HUES48 (cell line): ENCODE measurements at regions not wholly inside any gene's neighbourhood (a gene's known extent, or its start where the extent isn't known, plus 50 kb on each side); places are given as distances from the start of the nearest gene placed in this dataset.

Experiments
- H3K27ac ChIP-seq: one replicate; pipeline ENCODE4 v1.7.0; 2013; ENCODE audit warnings: low read depth, low read length, inconsistent platforms
- H3K27me3 ChIP-seq: 2 replicates; pipeline ENCODE4 v1.6.1; 2013; ENCODE audit warnings: mild to moderate bottlenecking, low read length; ENCODE audit not compliant: control insufficient read depth, insufficient read depth
- H3K36me3 ChIP-seq: 2 replicates; pipeline ENCODE4 v1.6.1; 2013; ENCODE audit warnings: low read length; ENCODE audit not compliant: control insufficient read depth, insufficient read depth
- H3K4me1 ChIP-seq: 2 replicates; pipeline ENCODE4 v1.6.1; 2013; ENCODE audit warnings: mild to moderate bottlenecking, low read length; ENCODE audit not compliant: control insufficient read depth, insufficient read depth
- H3K4me3 ChIP-seq: 2 replicates; pipeline ENCODE4 v1.5.1; 2013; ENCODE audit warnings: mild to moderate bottlenecking, low read depth, low read length
- H3K9ac ChIP-seq: 2 replicates; pipeline ENCODE4 v1.6.1; 2013; ENCODE audit warnings: mild to moderate bottlenecking, low read depth, low read length, moderate library complexity
- H3K9me3 ChIP-seq: 2 replicates; pipeline ENCODE4 v1.6.1; 2013; ENCODE audit warnings: low read length; ENCODE audit not compliant: control insufficient read depth, insufficient read depth

DNA sequence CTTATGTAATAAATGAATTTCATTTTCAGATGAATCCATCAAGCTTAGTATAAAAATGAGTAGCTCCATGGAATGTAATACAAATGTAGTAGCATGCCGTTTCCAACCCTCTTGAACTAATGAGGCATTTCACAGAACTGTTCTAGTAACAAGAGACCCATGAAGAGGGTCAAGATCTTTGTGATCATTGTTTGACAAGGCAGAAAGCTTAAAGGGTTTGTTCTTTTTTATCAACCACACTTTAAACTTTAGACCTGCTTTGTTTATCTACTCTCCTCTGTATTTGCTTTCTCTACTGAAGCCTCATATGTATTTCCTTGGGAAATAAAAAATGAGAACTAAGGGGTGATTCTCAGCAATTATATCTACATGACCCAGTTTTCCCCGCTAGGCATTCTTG is 513.9 kb downstream of the ARAP2 start:
- H3K27me3 ChIP-seq = no peaks in the 10 kb centered on the region
- H3K4me1 ChIP-seq = no peaks in the 10 kb centered on the region
- no peaks in the 10 kb centered on the region for H3K36me3 ChIP-seq
- H3K4me3 ChIP-seq = no peak overlapping the region
- no peak overlapping the region for H3K27ac ChIP-seq
- H3K9ac ChIP-seq = no peak overlapping the region
- no peaks in the 10 kb centered on the region for H3K9me3 ChIP-seq

GRCh38 chr4:35734381-35735098 is 509.8 kb downstream of the ARAP2 start:
- H3K4me1 ChIP-seq = no peaks in the 10 kb centered on the region
- H3K27ac ChIP-seq = no peak overlapping the region
- no peaks in the 10 kb centered on the region for H3K27me3 ChIP-seq
- no peak overlapping the region for H3K4me3 ChIP-seq
- no peaks in the 10 kb centered on the region for H3K9me3 ChIP-seq
- H3K9ac ChIP-seq = no peak overlapping the region
- H3K36me3 ChIP-seq = no peaks in the 10 kb centered on the region

DNA sequence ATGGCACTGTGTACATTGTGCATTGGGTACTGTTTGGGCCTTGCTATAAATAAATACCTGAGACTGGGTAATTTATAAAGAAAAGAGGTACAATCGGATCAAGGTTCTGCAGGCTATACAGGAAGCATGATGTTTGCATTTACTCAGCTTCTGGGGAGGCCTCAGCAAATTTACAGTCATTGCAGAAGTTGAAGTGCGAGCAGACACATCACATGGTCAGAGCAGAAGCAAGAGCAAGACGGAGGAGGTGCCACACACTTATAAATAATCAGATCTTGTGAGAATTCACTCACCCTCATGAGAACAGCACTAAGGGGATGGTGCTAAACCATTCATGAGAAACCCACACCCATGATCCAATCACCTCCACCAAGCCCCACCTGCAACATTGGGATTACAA is 505.0 kb downstream of the ARAP2 start:
- Histone ChIP-seq H3K27me3 (no peaks in the 10 kb centered on the region), H3K36me3 (no peaks in the 10 kb centered on the region), H3K4me1 (no peaks in the 10 kb centered on the region), H3K9ac (no peak overlapping the region), H3K9me3 (no peaks in the 10 kb centered on the region), H3K27ac (no peak overlapping the region), H3K4me3 (no peak overlapping the region)

GRCh38 chr4:35754047-35754446 is 490.3 kb downstream of the ARAP2 start:
- no peaks in the 10 kb centered on the region for H3K4me1 ChIP-seq
- H3K36me3 ChIP-seq = no peaks in the 10 kb centered on the region
- no peak overlapping the region for H3K4me3 ChIP-seq
- H3K9ac ChIP-seq = no peak overlapping the region
- no peak overlapping the region for H3K27ac ChIP-seq
- no peaks in the 10 kb centered on the region for H3K27me3 ChIP-seq
- no peaks in the 10 kb centered on the region for H3K9me3 ChIP-seq

DNA sequence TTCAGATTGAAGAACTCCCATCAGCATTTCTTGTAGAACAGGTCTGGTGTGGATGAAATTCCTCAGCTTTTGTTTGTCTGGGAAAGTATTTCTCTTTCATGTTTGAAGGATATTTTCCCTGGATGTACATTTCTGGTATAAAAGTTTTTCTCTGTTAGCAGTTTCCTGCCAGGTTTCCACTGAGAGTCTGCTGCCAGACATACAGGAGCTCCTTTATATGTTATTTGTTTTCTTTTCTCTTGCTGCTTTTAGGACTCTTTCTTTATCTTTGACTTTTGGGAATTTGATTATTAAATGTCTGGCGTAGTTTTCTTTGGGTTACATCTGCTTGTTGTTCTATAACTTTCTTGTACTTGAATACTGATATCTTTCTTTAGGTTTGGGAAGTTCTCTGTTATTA is 486.5 kb downstream of the ARAP2 start:
- no peaks in the 10 kb centered on the region for H3K27me3 ChIP-seq
- no peak overlapping the region for H3K27ac ChIP-seq
- H3K4me3 ChIP-seq = no peak overlapping the region
- no peaks in the 10 kb centered on the region for H3K4me1 ChIP-seq
- no peaks in the 10 kb centered on the region for H3K36me3 ChIP-seq
- H3K9ac ChIP-seq = no peak overlapping the region
- no peaks in the 10 kb centered on the region for H3K9me3 ChIP-seq

- no peaks in the 10 kb centered on the region for H3K36me3 ChIP-seq
- H3K9ac ChIP-seq = no peak overlapping the region
- no peak overlapping the region for H3K27ac ChIP-seq
- H3K4me3 ChIP-seq = no peak overlapping the region
- no peaks in the 10 kb centered on the region for H3K4me1 ChIP-seq
- no peaks in the 10 kb centered on the region for H3K9me3 ChIP-seq
- no peaks in the 10 kb centered on the region for H3K27me3 ChIP-seq
Measured at GRCh38 chr4:35760807-35761206, 483.5 kb downstream of the ARAP2 start.

GRCh38 chr4:35771571-35771970 is 472.7 kb downstream of the ARAP2 start:
- H3K36me3 ChIP-seq = no peaks in the 10 kb centered on the region
- no peak overlapping the region for H3K27ac ChIP-seq
- no peaks in the 10 kb centered on the region for H3K27me3 ChIP-seq
- H3K9me3 ChIP-seq = no peaks in the 10 kb centered on the region
- no peak overlapping the region for H3K4me3 ChIP-seq
- H3K9ac ChIP-seq = no peak overlapping the region
- no peaks in the 10 kb centered on the region for H3K4me1 ChIP-seq

DNA sequence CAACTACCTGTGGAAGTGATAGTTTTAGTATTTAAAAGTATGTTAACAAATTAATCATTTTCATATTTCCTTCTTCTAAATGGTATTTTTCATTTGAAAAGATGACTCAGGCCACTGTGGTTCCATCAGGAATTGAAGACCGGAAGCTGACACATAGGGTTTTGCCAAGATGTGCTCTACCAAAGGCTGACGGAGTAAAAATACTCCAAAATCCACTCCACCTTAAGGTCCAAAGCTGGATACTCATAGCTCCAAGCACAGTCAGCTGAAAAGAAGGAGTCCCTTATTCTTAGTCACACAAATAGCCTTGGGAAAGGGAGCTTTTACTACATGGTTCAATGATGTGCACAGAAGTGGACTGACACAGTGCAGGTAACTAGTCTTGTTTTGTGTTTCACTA is 472.0 kb downstream of the ARAP2 start:
- Histone ChIP-seq H3K27me3 (no peaks in the 10 kb centered on the region), H3K9ac (no peak overlapping the region), H3K9me3 (no peaks in the 10 kb centered on the region), H3K4me1 (no peaks in the 10 kb centered on the region), H3K4me3 (no peak overlapping the region), H3K27ac (no peak overlapping the region), H3K36me3 (no peaks in the 10 kb centered on the region)

GRCh38 chr4:35789899-35790574 is 454.3 kb downstream of the ARAP2 start:
- no peak overlapping the region for H3K9ac ChIP-seq
- H3K9me3 ChIP-seq = no peaks in the 10 kb centered on the region
- H3K36me3 ChIP-seq = no peaks in the 10 kb centered on the region
- H3K27me3 ChIP-seq = no peaks in the 10 kb centered on the region
- H3K4me1 ChIP-seq = no peaks in the 10 kb centered on the region
- H3K27ac ChIP-seq = no peak overlapping the region
- H3K4me3 ChIP-seq = no peak overlapping the region

- Histone ChIP-seq H3K36me3 (no peaks in the 10 kb centered on the region), H3K9me3 (no peaks in the 10 kb centered on the region; the same call in 1 of the 2 replicates), H3K27me3 (no peaks in the 10 kb centered on the region), H3K27ac (no peak overlapping the region), H3K4me3 (no peak overlapping the region), H3K9ac (no peak overlapping the region), H3K4me1 (no peaks in the 10 kb centered on the region)
Measured at GRCh38 chr4:35793045-35793722, 451.1 kb downstream of the ARAP2 start.

DNA sequence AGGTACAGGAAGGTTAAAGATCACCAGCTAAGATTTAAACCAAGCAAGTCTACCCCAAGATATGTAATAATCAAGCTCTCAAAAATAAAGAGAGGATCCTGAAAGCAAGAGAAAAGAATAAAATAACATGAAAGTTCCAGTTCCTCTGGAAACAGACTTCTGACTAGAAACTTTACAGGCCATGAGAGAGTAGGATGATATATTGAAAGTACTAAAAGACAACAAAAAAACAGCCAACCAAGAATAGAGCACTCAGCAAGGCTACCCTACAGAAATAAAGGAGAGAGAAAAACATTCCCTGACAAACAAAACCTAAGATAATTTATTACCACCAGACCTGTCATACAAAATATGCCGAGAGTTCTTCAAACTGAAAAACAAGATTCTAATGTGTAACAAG is 450.5 kb downstream of the ARAP2 start:
- Histone ChIP-seq H3K36me3 (no peaks in the 10 kb centered on the region), H3K27me3 (no peaks in the 10 kb centered on the region), H3K9ac (no peak overlapping the region), H3K9me3 (no peaks in the 10 kb centered on the region; the same call in 1 of the 2 replicates), H3K4me3 (no peak overlapping the region), H3K27ac (no peak overlapping the region), H3K4me1 (no peaks in the 10 kb centered on the region)
